ENCODE measurements at regions not wholly inside any gene's neighbourhood (a gene's known extent, or its start where the extent isn't known, plus 50 kb on each side); places are given as distances from the start of the nearest gene placed in this dataset.

DNA sequence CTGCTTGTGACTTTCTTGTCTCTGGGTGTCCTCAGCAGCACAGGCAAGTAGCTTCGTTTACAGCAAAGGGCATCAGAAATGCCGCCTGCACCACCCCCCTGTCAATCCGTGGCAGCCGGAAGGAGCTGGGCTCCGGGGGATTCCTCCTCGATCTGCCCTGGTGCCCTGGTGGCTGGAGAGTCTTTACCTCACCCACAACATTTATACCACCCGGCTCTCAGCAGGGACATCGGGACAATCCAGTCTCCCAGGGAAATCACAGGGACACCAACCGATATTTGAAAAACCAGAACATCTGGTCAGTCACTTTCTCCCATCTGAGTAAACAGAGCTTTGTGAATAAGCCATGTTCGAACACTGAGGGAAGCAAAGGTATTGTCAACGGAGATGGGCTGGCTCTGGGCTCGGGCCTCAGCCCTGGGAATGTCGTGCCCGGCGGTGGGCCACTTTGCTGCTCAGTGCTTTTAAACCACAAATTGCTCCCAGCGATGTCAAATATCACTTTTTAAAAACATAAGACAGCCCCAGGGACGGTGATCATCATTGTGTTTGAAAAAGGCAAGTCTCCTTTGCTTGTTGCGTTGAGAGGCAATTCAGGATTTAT, 210.0 kb upstream of the SALL3 start:
- POLR2A ChIA-PET, result no interaction called here
- TF ChIP-seq FOXM1 (IDR thresholded peaks at IDR 0.05; ENCODE audit: borderline replicate concordance) (no peak), SUZ12 (IDR thresholded peaks at IDR 0.05) (no peak), LEF1 (IDR thresholded peaks at IDR 0.05; ENCODE audit: borderline replicate concordance) (no peak), BHLHE40 (IDR thresholded peaks at IDR 0.05; ENCODE audit: borderline replicate concordance) (no peak), ARNT (IDR thresholded peaks at IDR 0.05) (no peak), FOXA1 (IDR thresholded peaks at IDR 0.05) (no peak), ZNF384 (IDR thresholded peaks at IDR 0.05) (no peak), HDGF (IDR thresholded peaks at IDR 0.05; ENCODE audit: borderline replicate concordance) (no peak)
- TF ChIP-seq, protein P1, sequence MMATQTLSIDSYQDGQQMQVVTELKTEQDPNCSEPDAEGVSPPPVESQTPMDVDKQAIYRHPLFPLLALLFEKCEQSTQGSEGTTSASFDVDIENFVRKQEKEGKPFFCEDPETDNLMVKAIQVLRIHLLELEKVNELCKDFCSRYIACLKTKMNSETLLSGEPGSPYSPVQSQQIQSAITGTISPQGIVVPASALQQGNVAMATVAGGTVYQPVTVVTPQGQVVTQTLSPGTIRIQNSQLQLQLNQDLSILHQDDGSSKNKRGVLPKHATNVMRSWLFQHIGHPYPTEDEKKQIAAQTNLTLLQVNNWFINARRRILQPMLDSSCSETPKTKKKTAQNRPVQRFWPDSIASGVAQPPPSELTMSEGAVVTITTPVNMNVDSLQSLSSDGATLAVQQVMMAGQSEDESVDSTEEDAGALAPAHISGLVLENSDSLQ (IDR thresholded peaks at IDR 0.05), result no peak
- no peak for DNase-seq (ENCODE audit: extremely low spot score)
- CTCF ChIA-PET, result interaction anchor here (0.7 kb wide), 1 partner anchor 11 kb away, joined by 4 read pairs; no protein-coding TSS in a partner anchor

DNA sequence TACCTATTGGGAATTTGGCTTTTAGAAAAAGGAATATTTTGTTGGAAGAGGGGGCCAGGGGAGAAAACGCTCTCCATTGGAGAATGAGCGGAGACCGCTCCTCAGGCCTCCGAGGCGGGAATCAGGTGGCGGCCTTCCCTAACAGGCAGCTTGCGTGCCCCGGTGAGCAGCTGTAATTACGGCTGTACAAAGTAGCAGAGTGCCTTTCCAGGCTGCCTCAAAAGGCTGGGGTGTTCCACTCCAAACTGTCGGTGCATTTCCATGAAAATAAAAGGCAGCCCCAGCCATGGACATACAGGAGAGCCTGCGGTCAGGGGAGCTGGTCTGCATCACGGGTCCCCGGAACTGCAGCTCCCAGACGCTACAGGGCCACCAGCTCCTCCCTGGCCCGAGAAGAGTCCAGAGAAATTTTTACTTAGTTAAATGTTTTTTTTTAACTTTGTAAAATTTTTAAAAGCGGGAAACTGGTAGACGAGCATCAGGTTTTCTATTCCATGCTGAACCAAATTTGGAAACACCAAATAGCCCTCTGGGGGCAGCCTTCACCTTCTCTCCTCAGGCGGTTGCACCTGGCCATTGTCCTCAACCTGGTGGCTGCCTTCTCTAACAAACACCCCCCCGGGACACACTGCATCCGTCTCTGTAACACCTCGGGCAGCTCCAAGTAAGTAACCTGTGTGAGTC, 209.3 kb upstream of the SALL3 start:
- CTCF ChIA-PET, result interaction anchor here (0.7 kb wide), 1 partner anchor 10 kb away, joined by 4 read pairs; no protein-coding TSS in a partner anchor
- POLR2A ChIA-PET, result no interaction called here

DNA sequence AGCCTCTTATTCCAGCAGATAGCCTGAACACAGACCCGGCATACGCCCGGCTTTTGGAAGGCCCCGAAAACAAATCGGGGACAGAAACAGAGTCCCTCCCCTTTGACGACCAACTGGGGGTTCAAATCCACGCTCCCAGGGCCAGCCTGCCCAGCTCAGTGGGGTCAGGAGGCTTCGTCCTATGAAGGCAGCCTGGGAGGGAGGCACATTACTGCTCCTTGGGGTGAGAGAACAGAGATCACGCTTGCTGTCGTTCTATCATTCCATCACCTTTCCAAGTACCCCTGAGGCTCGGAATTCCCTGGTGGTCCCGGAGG, 208.8 kb upstream of the SALL3 start:
- TF ChIP-seq, protein P1 (IDR thresholded peaks at IDR 0.05), result no peak
- TF ChIP-seq LEF1 (IDR thresholded peaks at IDR 0.05; ENCODE audit: borderline replicate concordance), result no peak
- no peak for TF ChIP-seq ZNF384 (IDR thresholded peaks at IDR 0.05)
- TF ChIP-seq CTBP1 (IDR thresholded peaks at IDR 0.05; ENCODE audit: borderline replicate concordance), result no peak
- TF ChIP-seq BHLHE40 (IDR thresholded peaks at IDR 0.05; ENCODE audit: borderline replicate concordance), result no peak
- no peak for TF ChIP-seq FOXA1 (IDR thresholded peaks at IDR 0.05)
- no peak for TF ChIP-seq SP1 (IDR thresholded peaks at IDR 0.05)
- no peak for TF ChIP-seq ARNT (IDR thresholded peaks at IDR 0.05)
- no peak for TF ChIP-seq HDGF (IDR thresholded peaks at IDR 0.05; ENCODE audit: borderline replicate concordance)
- TF ChIP-seq L3MBTL2 (conservative IDR thresholded peaks at IDR 0.05), result no peak
- TF ChIP-seq NFRKB (IDR thresholded peaks at IDR 0.05), result no peak
- TF ChIP-seq SUZ12 (IDR thresholded peaks at IDR 0.05), result no peak
- no peak for TF ChIP-seq ELF4 (IDR thresholded peaks at IDR 0.05)
- TF ChIP-seq FOXK2 (IDR thresholded peaks at IDR 0.05), result no peak
- TF ChIP-seq TARDBP (IDR thresholded peaks at IDR 0.05), result no peak
- POLR2A ChIA-PET, result no interaction called here
- CTCF ChIA-PET, result no interaction called here
- no peak for DNase-seq (ENCODE audit: extremely low spot score)

More for the DNA sequence above, 209.3 kb upstream of the SALL3 start:
- TF ChIP-seq, protein P1 (IDR thresholded peaks at IDR 0.05), result no peak
- no peak for TF ChIP-seq SP1 (IDR thresholded peaks at IDR 0.05)
- no peak for DNase-seq (ENCODE audit: extremely low spot score)

DNA sequence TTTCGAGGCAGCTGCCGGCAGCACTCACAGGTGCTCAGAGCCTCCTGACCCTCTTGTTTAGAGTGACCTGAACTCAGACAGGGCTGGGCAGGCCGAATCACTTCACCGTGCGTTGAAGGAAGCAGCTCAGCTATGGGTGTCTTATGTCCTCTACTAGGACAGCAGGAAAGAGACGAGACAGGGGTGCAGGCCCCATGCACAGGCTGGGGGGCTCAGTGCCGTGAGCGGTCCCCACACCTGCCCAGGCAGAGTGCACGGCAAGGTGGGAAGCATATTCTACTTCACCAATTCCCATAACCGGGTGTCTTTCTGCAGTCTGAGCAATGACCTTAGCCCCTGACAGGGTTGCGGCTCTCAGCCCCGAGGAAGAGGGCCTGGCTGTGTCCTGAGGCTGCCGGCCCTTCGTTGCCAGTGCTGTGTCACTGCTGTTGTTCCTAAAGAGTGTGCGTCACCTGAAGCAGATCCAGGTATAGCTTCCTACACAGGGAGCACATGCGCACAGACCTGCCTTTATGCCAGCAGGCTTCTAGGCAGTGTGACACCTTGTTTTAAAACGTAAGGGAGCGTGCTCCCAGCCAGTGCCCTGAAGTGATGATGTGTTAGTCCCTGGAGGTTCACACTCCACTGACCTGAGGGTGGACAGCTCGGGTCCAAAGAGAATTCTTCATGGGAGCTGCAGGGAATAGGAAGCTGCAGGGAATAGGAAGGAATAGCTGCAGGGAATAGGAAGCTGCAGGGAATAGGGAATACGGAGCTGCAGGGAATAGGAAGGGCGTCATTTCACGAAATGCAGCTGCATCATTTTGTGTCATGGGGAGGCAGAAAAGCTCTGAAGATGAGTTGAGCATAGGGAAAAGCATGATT, 207.9 kb upstream of the SALL3 start:
- no peak for DNase-seq (ENCODE audit: extremely low spot score)
- ChIA-PET POLR2A (no interaction called here), CTCF (no interaction called here)
- TF ChIP-seq SP1 (IDR thresholded peaks at IDR 0.05) (no peak), ELF4 (IDR thresholded peaks at IDR 0.05) (no peak), FOXM1 (IDR thresholded peaks at IDR 0.05; ENCODE audit: borderline replicate concordance) (no peak), NFRKB (IDR thresholded peaks at IDR 0.05) (no peak), BHLHE40 (IDR thresholded peaks at IDR 0.05; ENCODE audit: borderline replicate concordance) (no peak), ZNF384 (IDR thresholded peaks at IDR 0.05) (no peak), FOXK2 (IDR thresholded peaks at IDR 0.05) (no peak)

DNA sequence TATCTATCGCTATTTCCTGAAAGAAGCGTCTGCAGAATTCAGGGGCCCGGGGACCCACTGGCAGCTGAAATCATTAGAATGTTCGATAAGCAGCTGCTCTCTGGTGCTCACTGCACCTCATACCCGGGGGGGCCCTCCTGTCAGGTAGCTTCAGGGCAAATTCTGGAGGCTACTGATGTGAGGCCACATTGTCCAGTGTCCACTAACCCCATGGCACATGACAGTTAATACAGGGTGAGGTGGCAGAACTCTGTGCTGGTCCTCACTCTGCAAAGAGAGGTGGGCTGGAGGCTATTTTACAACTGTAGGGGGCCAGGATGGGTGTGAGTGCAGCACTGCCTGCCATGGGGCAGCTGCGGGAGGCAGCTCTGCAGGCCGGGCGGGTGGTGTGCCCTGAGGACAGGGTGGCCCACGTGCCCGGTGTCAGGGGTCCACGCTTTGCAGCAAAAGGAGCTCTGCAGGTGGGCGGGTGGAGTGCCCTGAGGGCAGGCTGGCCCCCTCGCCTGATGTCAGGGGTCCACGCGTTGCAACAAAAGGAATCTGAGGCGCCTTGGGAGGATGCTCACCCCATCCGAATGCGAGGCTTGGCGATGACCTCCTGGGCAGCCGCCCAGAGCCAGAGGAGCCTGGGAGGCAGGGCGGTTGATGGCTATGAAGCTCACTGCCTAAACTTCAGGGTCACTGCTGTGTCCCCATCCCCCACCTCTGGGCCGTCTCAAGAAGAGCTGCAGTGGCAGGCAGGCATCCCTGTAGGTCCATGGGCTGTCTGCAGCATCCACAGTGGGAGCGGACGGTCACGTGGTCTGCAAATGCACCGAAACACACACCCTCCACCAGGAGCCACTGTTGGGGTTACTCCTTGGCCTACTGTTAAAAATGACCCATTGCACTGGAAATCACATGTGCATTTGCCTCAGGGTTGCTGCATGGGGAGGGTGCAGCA, 207.0 kb upstream of the SALL3 start:
- TF ChIP-seq LEF1 (IDR thresholded peaks at IDR 0.05; ENCODE audit: borderline replicate concordance), result no peak
- TF ChIP-seq, protein P1 (IDR thresholded peaks at IDR 0.05), result no peak
- no peak for TF ChIP-seq BHLHE40 (IDR thresholded peaks at IDR 0.05; ENCODE audit: borderline replicate concordance)
- no peak for DNase-seq (ENCODE audit: extremely low spot score)
- POLR2A ChIA-PET, result no interaction called here
- CTCF ChIA-PET, result no interaction called here
